Peyer's patch (tissue), 4 donors: ENCODE measurements at regions not wholly inside any gene's neighbourhood (a gene's known extent, or its start where the extent isn't known, plus 50 kb on each side); places are given as distances from the start of the nearest gene placed in this dataset.

Source experiments
- DNase-seq, 3 donors: peaks; one replicate each; pipeline ENCODE4 v3.0.0-alpha.2; 2017 to 2019
- H3K27ac ChIP-seq, 4 donors: fragments of 200-600 bp; sonication (generic); one replicate each; pipeline ENCODE4 v1.5.1; 2016 to 2019
- H3K27me3 ChIP-seq, 2 donors: fragments of 200-600 bp; sonication (generic); one replicate each; pipeline ENCODE4 v1.5.1; 2019
- H3K36me3 ChIP-seq, 3 donors: fragments of 200-600 bp; sonication (generic); one replicate each; pipeline ENCODE4 v1.5.1; 2016 to 2019
- H3K4me1 ChIP-seq, 4 donors: fragments of 200-600 bp; sonication (generic); one replicate each; pipeline ENCODE4 v1.5.1; 2016 to 2019
- H3K4me3 ChIP-seq, 4 donors: fragments of 200-600 bp; sonication (generic); 1 replicate in 3 of 4; 2 replicates in 1 of 4; pipeline ENCODE4 v1.5.1; 2016 to 2019; ENCODE audit warnings: mild to moderate bottlenecking in 1 of 4
- H3K9me3 ChIP-seq, 4 donors: fragments of 200-600 bp; sonication (generic); one replicate each; pipeline ENCODE4 v1.5.1; 2016 to 2019; ENCODE audit warnings: mild to moderate bottlenecking in 1 of 4
- CTCF ChIP-seq, 6 experiments: fragments of 450-650 bp in 4 of 6; fragments of 200-600 bp in 2 of 6; sonication (generic) in 1 of 6; IDR thresholded peaks; one replicate each; pipeline ENCODE4 v1.5.1; 2017 to 2019; ENCODE audit warnings: antibody characterized with exemption in 6 of 6, mild to moderate bottlenecking in 3 of 6, moderate library complexity in 1 of 6
- POLR2A ChIP-seq, 2 donors: fragments of 450-650 bp; IDR thresholded peaks; one replicate each; pipeline ENCODE4 v1.5.1; 2017; ENCODE audit warnings: antibody characterized with exemption in 2 of 2, mild to moderate bottlenecking in 2 of 2, moderate library complexity in 2 of 2

GRCh38 chr3:24582431-24583403, 88.1 kb upstream of the THRB start:
- Histone ChIP-seq H3K4me3 (no peak overlapping the region), H3K9me3 (no peaks in the 10 kb centered on the region), H3K4me1 (no peaks in the 10 kb centered on the region), H3K36me3 (no peaks in the 10 kb centered on the region), H3K27me3 (no peaks in the 10 kb centered on the region), H3K27ac (no peak overlapping the region)
- peak in 1 of 3 donors; percentile 47 for DNase-seq
- peak in 3 of 6 experiments; percentile 40 to 46 (median 41) for TF ChIP-seq CTCF (IDR thresholded peaks at IDR 0.05)
- no peak for TF ChIP-seq POLR2A (IDR thresholded peaks at IDR 0.05)

GRCh38 chr3:24586920-24587319, 92.3 kb upstream of the THRB start:
- peaks cover 0 to 14% (median 2%) of the 10 kb centered on the region in 4 donors for H3K4me1 ChIP-seq
- no peaks in the 10 kb centered on the region for H3K36me3 ChIP-seq
- no peaks in the 10 kb centered on the region for H3K9me3 ChIP-seq
- no peak overlapping the region for H3K27ac ChIP-seq
- DNase-seq = no peak
- H3K4me3 ChIP-seq = no peak overlapping the region
- no peaks in the 10 kb centered on the region for H3K27me3 ChIP-seq
- TF ChIP-seq POLR2A (IDR thresholded peaks at IDR 0.05) = no peak
- no peak for TF ChIP-seq CTCF (IDR thresholded peaks at IDR 0.05)

GRCh38 chr3:24588629-24589512, 94.2 kb upstream of the THRB start:
- no peaks in the 10 kb centered on the region for H3K36me3 ChIP-seq
- H3K4me1 ChIP-seq = peaks cover 0 to 14% (median 2%) of the 10 kb centered on the region in 4 donors
- no peaks in the 10 kb centered on the region for H3K27me3 ChIP-seq
- no peak overlapping the region for H3K27ac ChIP-seq
- H3K4me3 ChIP-seq = no peak overlapping the region
- TF ChIP-seq CTCF (IDR thresholded peaks at IDR 0.05) (no peak), POLR2A (IDR thresholded peaks at IDR 0.05) (no peak)
- H3K9me3 ChIP-seq = no peaks in the 10 kb centered on the region
- DNase-seq = no peak

GRCh38 chr3:24589513-24589851, 94.8 kb upstream of the THRB start:
- Histone ChIP-seq H3K27ac (no peak overlapping the region), H3K4me3 (no peak overlapping the region), H3K4me1 (peaks cover 0 to 14% (median 2%) of the 10 kb centered on the region in 4 donors), H3K9me3 (no peaks in the 10 kb centered on the region), H3K27me3 (no peaks in the 10 kb centered on the region), H3K36me3 (no peaks in the 10 kb centered on the region)
- TF ChIP-seq POLR2A (IDR thresholded peaks at IDR 0.05) = no peak
- no peak for TF ChIP-seq CTCF (IDR thresholded peaks at IDR 0.05)
- no peak for DNase-seq

GRCh38 chr3:24589931-24590880, 95.6 kb upstream of the THRB start:
- TF ChIP-seq POLR2A (IDR thresholded peaks at IDR 0.05) = no peak
- TF ChIP-seq CTCF (IDR thresholded peaks at IDR 0.05) = no peak
- Histone ChIP-seq H3K4me1 (peaks cover 0 to 14% (median 2%) of the 10 kb centered on the region in 4 donors), H3K27ac (no peak overlapping the region), H3K36me3 (no peaks in the 10 kb centered on the region), H3K4me3 (no peak overlapping the region), H3K27me3 (no peaks in the 10 kb centered on the region), H3K9me3 (no peaks in the 10 kb centered on the region)
- DNase-seq = no peak
